A673 (cell line): ENCODE measurements at regions not wholly inside any gene's neighbourhood (a gene's known extent, or its start where the extent isn't known, plus 50 kb on each side); places are given as distances from the start of the nearest gene placed in this dataset.

Experiments
- BruUV-seq: library from RNA; stranded (reverse); fragments of 400-500 nt; replicated peaks from 2 replicates; lab custom pipeline; 2021; lab: Mats Ljungman, UMichigan
- CTCF ChIA-PET: fragments of 300-600 bp; sonication (Branson Sonifier 250); formaldehyde crosslinking; loops from one replicate; lab custom pipeline; 2022; ENCODE audit warnings: antibody characterized with exemption; lab: Charles Lee
- POLR2A ChIA-PET: fragments of 300-600 bp; sonication (Branson Sonifier 250); formaldehyde crosslinking; loops from one replicate; lab custom pipeline; 2022; ENCODE audit warnings: antibody characterized with exemption; ENCODE audit not compliant: low non-redundant PET; lab: Charles Lee
- DNase-seq: peaks from one replicate; pipeline ENCODE4 v3.0.0-alpha.2; 2015; ENCODE audit warnings: low spot score
- H3K27ac ChIP-seq: fragments of 200-600 bp; sonication (generic); 2 replicates; pipeline ENCODE4 v1.5.1; 2016; ENCODE audit warnings: mixed run types, low read depth, mild to moderate bottlenecking, mixed read lengths, antibody characterized with exemption, low read length; ENCODE audit not compliant: poor library complexity, severe bottlenecking
- H3K27me3 ChIP-seq: fragments of 200-600 bp; sonication (generic); replicated peaks from 2 replicates; pipeline ENCODE4 v1.6.1; 2017; ENCODE audit warnings: mixed run types, low read depth, mild to moderate bottlenecking, mixed read lengths, antibody characterized with exemption, low read length; ENCODE audit not compliant: insufficient read depth, poor library complexity
- H3K36me3 ChIP-seq: fragments of 200-600 bp; sonication (generic); 2 replicates; pipeline ENCODE4 v1.6.1; 2016; ENCODE audit warnings: mixed run types, mild to moderate bottlenecking, mixed read lengths, antibody characterized with exemption, low read length; ENCODE audit not compliant: insufficient read depth, poor library complexity, severe bottlenecking
- H3K4me1 ChIP-seq: fragments of 200-600 bp; sonication (generic); 2 replicates; pipeline ENCODE4 v1.6.1; 2017; ENCODE audit warnings: mixed run types, mild to moderate bottlenecking, mixed read lengths, antibody characterized with exemption, low read length; ENCODE audit not compliant: insufficient read depth, poor library complexity, severe bottlenecking
- H3K4me3 ChIP-seq: fragments of 200-600 bp; sonication (generic); 2 replicates; pipeline ENCODE4 v1.5.1; 2016; ENCODE audit warnings: low read depth, mixed run types, mild to moderate bottlenecking, mixed read lengths, low read length; ENCODE audit not compliant: poor library complexity, severe bottlenecking
- H3K9me3 ChIP-seq: fragments of 200-600 bp; sonication (generic); 2 replicates; pipeline ENCODE4 v1.6.1; 2016; ENCODE audit warnings: mixed run types, low read depth, mild to moderate bottlenecking, mixed read lengths, antibody characterized with exemption, low read length; ENCODE audit not compliant: poor library complexity, severe bottlenecking
- EZH2 ChIP-seq: fragments of 200-600 bp; sonication (generic); IDR thresholded peaks from 2 replicates; pipeline ENCODE4 v1.6.1; 2017; ENCODE audit warnings: borderline replicate concordance, low read depth, mild to moderate bottlenecking, mixed read lengths, antibody characterized with exemption, low read length; ENCODE audit not compliant: poor library complexity, severe bottlenecking
- intact Hi-C: fragments of 100-400 bp; cut with micrococcal nuclease; formaldehyde crosslinking; loops from one replicate; pipeline ENCODE4 v1.10.0; 2022; ENCODE audit not compliant: unreplicated experiment
- TF ChIP-seq, protein P1 (sequence below): fragments of 300-800, 200-600 bp; sonication (generic); conservative IDR thresholded peaks from 2 replicates; pipeline ENCODE4 v1.5.1; 2017; ENCODE audit warnings: low read depth, mild to moderate bottlenecking, antibody characterized with exemption, low read length, moderate library complexity, mixed read lengths

DNA sequence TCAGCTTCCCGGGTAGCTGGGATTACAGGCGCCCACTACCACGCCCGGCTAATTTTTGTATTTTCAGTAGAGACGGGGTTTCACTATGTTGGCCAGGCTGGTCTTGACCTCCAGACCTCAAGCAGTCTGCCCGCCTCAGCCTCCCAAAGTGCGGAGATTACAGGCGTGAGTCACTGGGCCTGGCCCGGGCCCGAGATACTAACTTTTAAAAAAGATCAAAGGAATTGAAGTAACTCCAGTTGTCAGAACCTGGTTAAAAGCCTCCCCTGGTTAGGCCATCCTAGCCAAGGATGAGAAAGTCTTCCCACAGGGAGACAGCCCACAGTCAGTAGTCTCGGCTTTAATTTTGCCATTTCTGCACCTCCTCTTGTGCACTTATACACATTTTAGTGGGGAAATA lies 212.3 kb upstream of the MCTP2 start:
- Histone ChIP-seq H3K4me3 (no peak overlapping the region), H3K27ac (no peak overlapping the region), H3K36me3 (no peaks in the 10 kb centered on the region), H3K4me1 (no peaks in the 10 kb centered on the region), H3K9me3 (no peaks in the 10 kb centered on the region), H3K27me3 (no peaks in the 10 kb centered on the region)
- TF ChIP-seq, protein P1, sequence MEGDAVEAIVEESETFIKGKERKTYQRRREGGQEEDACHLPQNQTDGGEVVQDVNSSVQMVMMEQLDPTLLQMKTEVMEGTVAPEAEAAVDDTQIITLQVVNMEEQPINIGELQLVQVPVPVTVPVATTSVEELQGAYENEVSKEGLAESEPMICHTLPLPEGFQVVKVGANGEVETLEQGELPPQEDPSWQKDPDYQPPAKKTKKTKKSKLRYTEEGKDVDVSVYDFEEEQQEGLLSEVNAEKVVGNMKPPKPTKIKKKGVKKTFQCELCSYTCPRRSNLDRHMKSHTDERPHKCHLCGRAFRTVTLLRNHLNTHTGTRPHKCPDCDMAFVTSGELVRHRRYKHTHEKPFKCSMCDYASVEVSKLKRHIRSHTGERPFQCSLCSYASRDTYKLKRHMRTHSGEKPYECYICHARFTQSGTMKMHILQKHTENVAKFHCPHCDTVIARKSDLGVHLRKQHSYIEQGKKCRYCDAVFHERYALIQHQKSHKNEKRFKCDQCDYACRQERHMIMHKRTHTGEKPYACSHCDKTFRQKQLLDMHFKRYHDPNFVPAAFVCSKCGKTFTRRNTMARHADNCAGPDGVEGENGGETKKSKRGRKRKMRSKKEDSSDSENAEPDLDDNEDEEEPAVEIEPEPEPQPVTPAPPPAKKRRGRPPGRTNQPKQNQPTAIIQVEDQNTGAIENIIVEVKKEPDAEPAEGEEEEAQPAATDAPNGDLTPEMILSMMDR: no peak
- no peak for TF ChIP-seq EZH2
- POLR2A ChIA-PET: no interaction called here
- BruUV-seq: no TSS peak
- intact Hi-C loops: no loop called here
- CTCF ChIA-PET: no interaction called here
- DNase-seq: no peak

- CTCF ChIA-PET: no interaction called here
- POLR2A ChIA-PET: interaction anchor here (0.7 kb wide), 1 partner anchor 89 kb away, joined by 5 read pairs; no protein-coding TSS in a partner anchor
- Histone ChIP-seq H3K4me3 (no peak overlapping the region), H3K9me3 (no peaks in the 10 kb centered on the region), H3K27ac (no peak overlapping the region), H3K4me1 (no peaks in the 10 kb centered on the region), H3K36me3 (no peaks in the 10 kb centered on the region), H3K27me3 (no peaks in the 10 kb centered on the region)
- DNase-seq: peak; percentile 11
- no TSS peak for BruUV-seq
- TF ChIP-seq, protein P1: no peak
- no peak for TF ChIP-seq EZH2
- intact Hi-C loops: no loop called here
Observed at GRCh38 chr15:94015324-94015723, 216.0 kb upstream of the MCTP2 start.

DNA sequence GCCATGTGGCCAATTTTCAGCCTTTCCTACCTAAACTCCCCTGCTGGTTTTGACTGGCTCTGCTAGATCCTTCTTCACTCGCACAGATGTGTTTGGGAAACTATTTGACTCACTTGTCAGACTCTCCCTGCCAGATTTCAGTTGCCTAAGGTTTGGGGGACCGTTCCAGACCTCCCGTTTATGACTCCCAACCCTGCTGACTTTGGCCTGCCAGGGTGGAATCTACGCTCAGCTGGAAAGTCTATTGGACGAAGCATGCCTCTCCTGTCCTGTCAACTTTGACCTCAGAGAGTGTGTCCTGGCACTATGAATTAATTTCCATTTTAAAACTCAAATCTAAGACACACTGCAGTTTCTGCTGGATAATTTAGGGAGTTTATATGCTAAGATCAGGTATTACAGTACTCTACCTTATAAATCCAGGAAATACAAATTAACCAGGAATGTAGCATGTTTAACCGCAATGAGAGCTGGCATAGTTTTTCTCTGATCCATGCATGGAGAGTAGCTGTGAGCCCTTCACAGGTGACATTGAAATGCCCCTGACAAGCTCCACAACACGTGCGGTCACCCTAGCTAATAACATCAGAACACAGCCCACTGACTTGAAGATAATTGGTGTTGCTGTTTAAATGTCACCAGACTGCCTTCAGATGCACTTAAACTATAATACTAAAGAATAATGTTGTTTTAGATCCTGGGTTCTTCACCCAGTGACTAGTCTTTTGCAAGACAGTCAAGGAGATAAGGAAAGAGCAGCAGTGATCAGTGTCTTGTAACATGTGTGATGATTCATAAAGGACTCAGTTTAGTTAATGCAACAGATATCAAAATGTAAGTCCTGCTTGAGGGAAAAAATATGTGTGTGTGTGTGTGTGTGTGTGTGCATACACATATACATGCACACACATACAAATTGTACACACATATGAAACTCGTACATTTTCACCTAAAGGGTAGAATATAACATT lies 223.0 kb upstream of the MCTP2 start:
- TF ChIP-seq, protein P1: no peak
- Histone ChIP-seq H3K27ac (no peak overlapping the region), H3K27me3 (no peaks in the 10 kb centered on the region), H3K4me1 (no peaks in the 10 kb centered on the region), H3K36me3 (no peaks in the 10 kb centered on the region), H3K4me3 (no peak overlapping the region), H3K9me3 (no peaks in the 10 kb centered on the region)
- DNase-seq: no peak
- intact Hi-C loops: no loop called here
- ChIA-PET CTCF (no interaction called here), POLR2A (no interaction called here)
- no TSS peak for BruUV-seq
